ENCODE measurements at regions not wholly inside any gene's neighbourhood (a gene's known extent, or its start where the extent isn't known, plus 50 kb on each side); places are given as distances from the start of the nearest gene placed in this dataset.

- intact Hi-C loops (cut with DNase I), result no loop called here
Measured at GRCh38 chr3:132911741-132912415, 126.3 kb upstream of the TMEM108 start.

DNA sequence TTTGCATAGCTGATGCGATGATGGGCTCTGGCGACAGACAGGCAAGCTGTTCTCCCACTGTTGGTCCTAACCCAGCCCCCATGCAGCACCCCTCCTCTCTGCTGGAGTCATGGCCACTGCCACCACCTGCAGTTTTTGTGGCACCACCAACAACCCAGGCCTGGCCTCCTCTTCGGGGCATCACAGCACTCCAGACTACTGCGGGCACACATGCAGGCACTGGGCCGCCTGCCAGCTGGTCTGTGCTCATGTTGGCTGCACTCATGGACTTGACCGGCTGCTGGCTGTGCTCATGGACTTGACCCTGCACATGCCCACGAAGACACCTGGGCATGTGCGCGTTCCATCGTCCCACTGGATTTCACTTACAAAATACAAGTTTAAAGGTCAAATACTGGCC, 130.9 kb upstream of the TMEM108 start:
- intact Hi-C loops (cut with DNase I), result no loop called here
- DNase-seq (ENCODE audit: missing footprints) (peak; percentile 63), ATAC-seq (no peak)

More at GRCh38 chr3:132911741-132912415, 126.3 kb upstream of the TMEM108 start:
- ATAC-seq (peak; percentile 76), DNase-seq (ENCODE audit: missing footprints) (no peak)

GRCh38 chr3:132900481-132900880, 137.7 kb upstream of the TMEM108 start:
- ATAC-seq (no peak), DNase-seq (ENCODE audit: missing footprints) (no peak)
- intact Hi-C loops (cut with DNase I), result no loop called here

GRCh38 chr3:132898141-132898540, 140.1 kb upstream of the TMEM108 start:
- DNase-seq (ENCODE audit: missing footprints) (no peak), ATAC-seq (no peak)
- intact Hi-C loops (cut with DNase I), result no loop called here

DNA sequence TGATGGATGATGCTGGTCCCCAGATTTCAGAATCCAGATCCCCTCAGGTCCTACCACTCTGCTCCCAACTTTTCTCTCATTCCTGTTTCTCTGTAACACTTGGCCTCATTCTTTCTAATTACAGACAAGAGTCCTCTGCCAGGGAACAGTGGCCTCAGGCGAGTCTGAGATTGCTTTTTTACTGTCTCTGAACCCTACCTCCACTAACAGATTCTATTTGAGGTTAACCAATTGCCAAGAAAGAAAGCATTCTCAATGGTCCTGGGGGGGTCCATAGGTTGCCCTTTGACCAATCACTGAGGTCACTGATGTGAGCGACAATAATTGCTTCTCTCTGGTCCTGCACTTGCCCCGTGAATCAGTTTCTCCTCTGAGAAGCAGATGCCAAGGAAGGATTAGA, 145.2 kb upstream of the TMEM108 start:
- intact Hi-C loops (cut with DNase I), result no loop called here
- ATAC-seq, result no peak
- DNase-seq (ENCODE audit: missing footprints), result no peak

DNA sequence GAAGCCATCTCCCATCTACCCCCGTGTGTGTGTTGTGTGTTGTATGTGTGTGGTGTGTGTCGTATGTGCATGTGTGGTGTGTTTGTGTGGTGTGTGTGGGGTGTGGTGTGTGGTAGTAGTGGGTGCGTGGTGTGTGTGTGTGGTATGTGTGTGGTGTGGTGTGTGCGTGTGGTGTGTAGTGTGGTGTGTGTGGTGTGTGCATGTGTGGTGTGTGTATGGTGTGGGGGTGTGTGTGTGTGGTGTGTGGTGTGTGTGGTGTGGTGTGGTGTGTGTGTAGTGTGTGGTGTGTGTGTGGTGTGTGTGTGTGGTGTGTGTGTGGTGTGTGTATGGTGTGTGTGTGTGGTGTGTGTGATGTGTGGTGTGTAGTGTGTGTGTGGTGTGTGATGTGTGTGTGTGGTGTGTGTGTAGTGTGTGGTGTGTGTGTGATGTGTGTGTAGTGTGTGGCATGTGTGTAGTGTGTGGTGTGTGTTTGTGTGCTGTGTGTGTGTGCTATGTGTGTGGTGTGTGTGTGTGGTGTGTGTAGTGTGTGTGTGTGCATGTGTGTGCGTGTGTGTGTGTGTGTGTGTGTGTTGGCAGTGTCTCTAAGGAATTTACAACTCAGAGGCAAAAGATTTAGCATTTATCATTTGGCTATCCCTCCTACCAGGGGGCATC, 156.3 kb upstream of the TMEM108 start:
- intact Hi-C loops (cut with DNase I), result no loop called here
- DNase-seq (ENCODE audit: missing footprints), result no peak
- ATAC-seq, result no peak

DNA sequence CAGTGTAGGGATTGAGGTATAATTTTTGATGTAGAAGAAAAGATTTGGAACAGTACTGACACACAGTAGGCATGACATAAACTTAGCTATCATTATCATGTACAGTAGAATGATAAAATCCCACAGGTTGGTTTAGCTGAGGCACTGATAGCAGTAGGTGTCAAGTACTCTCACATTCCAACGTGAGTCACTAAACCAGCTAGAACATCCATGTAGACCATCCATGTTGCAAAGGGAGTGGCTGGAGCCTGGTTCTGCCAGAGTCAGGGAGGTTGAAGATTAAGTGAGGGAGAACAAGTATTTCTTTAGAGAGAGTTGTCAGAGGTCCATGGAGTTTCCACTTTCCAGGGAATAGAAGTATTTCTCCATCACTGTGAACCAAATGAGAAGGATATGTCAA, 157.2 kb upstream of the TMEM108 start:
- intact Hi-C loops (cut with DNase I), result no loop called here
- ATAC-seq, result no peak
- DNase-seq (ENCODE audit: missing footprints), result no peak

GRCh38 chr3:132879656-132880055, 157.4 kb upstream of the NPHP3 start:
- ATAC-seq (no peak), DNase-seq (ENCODE audit: missing footprints) (no peak)
- intact Hi-C loops (cut with DNase I), result no loop called here

GRCh38 chr3:132874701-132875100, 152.5 kb upstream of the NPHP3 start:
- DNase-seq (ENCODE audit: missing footprints) (no peak), ATAC-seq (no peak)
- intact Hi-C loops (cut with DNase I), result no loop called here

GRCh38 chr3:132872711-132873110, 150.5 kb upstream of the NPHP3 start:
- no peak for DNase-seq (ENCODE audit: missing footprints)
- no peak for ATAC-seq
- intact Hi-C loops (cut with DNase I), result no loop called here

GRCh38 chr3:132871956-132872355, 149.7 kb upstream of the NPHP3 start:
- intact Hi-C loops (cut with DNase I), result no loop called here
- no peak for ATAC-seq
- no peak for DNase-seq (ENCODE audit: missing footprints)

DNA sequence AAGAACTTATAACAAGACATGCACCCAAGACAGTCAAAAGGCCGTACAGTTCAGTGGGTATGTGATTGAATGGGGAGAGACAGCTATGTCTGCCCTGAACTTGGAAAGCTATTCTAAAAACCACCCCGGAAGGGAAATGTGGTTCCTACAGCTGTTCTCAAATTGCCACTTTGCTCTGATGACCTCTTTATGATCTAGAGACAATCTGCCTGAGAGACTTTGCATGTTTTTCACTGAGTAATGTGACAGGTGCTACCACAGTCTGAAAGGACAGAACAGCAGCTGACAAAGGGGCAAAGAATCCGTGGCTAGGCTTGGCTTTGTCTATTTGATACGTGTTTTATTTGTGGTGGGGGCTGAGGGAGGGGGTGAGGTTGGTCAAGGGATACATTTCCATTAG, 148.3 kb upstream of the NPHP3 start:
- ATAC-seq (no peak), DNase-seq (ENCODE audit: missing footprints) (no peak)
- intact Hi-C loops (cut with DNase I), result no loop called here

DNA sequence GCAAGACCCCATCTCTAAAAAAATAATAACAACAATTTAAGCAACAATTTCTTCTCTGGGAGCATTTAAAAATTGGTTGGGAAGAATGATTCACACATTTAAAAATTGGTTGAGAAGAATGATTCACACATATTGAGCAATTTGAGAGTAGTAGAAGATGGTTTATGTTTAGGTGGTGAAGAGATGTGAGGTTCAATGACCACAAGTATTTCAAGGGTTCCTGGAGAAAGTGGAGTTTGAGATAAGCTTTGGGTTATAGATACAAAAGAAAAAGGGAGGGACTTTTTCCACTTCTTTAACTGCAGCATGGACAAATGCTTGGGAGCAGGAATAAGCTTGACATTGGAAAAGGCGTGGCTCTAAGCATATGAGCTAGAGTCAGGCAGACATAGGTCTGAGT, 145.7 kb upstream of the NPHP3 start:
- ATAC-seq, result peak; percentile 28
- intact Hi-C loops (cut with DNase I), result no loop called here
- DNase-seq (ENCODE audit: missing footprints), result no peak

DNA sequence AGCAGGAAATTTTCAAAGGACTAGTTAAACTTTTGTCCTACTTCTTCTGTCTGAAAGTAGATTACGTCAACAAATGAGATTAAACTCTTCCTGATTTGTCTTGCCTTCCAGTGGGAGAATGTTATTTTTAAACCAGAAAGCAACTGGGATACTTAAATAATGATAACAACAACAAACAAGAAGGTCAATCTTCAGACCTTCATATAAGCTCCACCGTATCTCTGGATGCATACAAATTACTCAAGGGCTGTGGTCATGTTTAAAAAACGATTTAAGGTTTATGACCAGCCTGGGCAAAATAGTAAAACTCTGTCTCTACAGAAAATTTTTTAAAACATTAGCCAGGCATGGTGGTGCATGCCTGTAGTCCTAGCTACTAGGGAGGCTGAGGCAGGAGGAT, 145.3 kb upstream of the NPHP3 start:
- ATAC-seq (no peak), DNase-seq (ENCODE audit: missing footprints) (no peak)

GRCh38 chr3:132857317-132857716, 135.1 kb upstream of the NPHP3 start:
- intact Hi-C loops (cut with DNase I), result no loop called here
- no peak for ATAC-seq
- no peak for DNase-seq (ENCODE audit: missing footprints)

More for the DNA sequence above, 145.3 kb upstream of the NPHP3 start:
- intact Hi-C loops (cut with DNase I), result no loop called here

DNA sequence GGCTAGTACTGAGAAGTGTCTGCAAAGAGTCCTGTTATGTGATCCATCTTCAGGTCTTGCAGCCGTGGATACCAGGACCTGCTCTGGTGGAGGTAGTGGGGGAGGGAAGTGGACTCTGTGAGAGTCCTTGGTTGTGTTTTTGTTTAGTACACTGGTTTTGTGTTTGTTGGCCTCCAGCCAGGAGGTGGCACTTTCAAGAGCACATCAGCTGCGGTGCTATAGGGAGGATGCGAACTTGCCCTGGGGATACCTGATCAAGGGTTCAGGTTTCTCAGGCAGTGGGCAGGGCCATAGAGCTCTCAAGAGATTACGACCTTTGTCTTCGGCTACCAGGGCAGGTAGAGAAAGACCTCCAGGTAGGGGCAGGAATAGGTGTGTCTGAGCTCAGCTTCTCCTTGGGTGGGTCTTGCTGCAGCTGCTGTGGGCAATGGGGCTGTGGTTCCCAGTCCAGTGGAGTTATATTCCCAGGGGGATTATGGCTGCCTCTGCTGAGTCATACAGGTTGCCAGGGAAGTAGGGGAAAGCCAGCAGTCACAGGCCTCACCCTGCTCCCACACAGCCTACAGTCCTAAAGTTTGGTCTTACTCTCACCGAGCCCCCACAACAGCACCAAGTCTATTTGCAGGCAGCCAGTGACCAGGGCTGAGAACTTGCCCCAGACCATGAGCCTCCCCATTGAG, 132.8 kb upstream of the NPHP3 start:
- DNase-seq (ENCODE audit: missing footprints), result no peak
- ATAC-seq, result no peak
- intact Hi-C loops (cut with DNase I), result no loop called here

DNA sequence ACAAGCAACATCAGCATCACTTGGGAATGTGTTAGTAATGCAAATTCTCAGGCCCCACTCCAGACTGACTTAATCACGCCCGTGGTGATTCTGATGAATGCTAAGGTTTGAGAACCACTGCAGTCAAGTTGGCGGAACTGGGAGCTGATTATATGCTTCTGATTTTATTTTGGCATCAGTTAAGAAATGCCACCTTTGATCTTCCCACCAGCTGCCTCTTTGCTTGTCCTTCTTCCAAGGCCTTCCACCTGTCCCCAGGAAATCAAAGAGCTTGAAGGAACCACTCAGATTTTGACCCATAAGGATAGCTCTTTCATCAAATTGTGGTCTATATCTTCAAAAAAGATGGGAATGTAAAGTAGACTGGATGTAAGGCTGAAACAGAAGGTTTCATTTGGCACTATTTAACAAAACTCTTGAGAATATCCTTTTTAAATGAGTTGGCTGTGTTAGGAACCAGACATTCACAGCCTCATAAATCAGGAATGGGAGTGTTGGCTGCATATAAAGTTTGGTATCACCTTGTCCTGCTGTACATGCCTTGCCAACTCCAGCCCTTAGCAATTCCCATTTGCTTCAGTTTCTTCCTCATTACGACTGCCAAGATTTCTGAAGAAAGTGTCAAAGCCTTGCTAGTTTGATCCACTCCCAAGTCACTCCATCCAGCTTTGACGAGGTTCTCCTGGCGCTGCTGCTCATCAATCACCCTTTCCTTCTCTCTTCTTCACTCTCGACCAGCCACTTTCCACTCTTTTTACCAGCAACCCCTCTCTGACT, 125.8 kb upstream of the NPHP3 start:
- ATAC-seq (no peak), DNase-seq (ENCODE audit: missing footprints) (no peak)
- intact Hi-C loops (cut with DNase I), result no loop called here

DNA sequence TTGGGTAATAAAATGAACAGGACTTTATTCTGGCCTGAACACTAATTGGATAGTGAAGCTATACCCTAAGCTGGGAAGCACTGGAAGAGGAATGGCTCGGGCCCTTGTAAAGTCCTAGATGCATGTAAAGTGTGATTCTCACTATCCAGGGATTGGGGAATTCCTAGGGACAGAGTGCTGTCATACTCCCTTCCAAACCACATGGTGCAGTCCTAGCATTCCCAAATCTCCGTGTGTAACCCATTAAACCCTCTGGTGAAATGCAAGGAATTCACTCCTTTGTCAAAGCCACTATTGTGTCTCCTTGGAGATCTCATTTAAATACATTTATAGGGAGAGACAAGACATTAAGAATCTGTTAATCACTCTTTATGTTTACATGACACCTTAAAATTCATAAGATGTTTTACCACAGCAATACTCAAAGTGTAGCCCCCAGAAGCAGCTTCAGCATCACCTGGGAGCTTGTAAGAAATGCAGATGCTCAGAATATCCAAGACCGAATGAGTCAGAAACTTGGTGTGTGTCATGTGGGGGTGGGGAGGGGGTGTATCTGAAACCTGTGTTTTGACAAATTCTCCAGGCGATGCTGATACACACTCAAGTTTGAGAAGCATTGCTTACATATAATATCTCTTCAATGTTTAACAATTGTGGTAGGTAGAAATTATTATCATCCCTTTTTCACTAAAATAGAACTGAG, 121.8 kb upstream of the NPHP3 start:
- intact Hi-C loops (cut with DNase I), result no loop called here
- no peak for ATAC-seq
- DNase-seq (ENCODE audit: missing footprints), result no peak

- no peak for DNase-seq (ENCODE audit: missing footprints)
- intact Hi-C loops (cut with DNase I), result no loop called here
Measured at GRCh38 chr3:132843349-132843748, 121.1 kb upstream of the NPHP3 start.

More at GRCh38 chr3:132843349-132843748, 121.1 kb upstream of the NPHP3 start:
- ATAC-seq, result no peak
